HG03354 (cell line): ENCODE measurements at regions not wholly inside any gene's neighbourhood (a gene's known extent, or its start where the extent isn't known, plus 50 kb on each side); places are given as distances from the start of the nearest gene placed in this dataset.
"Not testable (repeated sequence)": the region's sequence is repeated elsewhere in the genome, so short reads cannot be mapped to it uniquely, and the experiment has no call there.

Experiments used
- ATAC-seq: cut with Tn5 transposase; IDR thresholded peaks from one replicate; pipeline ENCODE4 v1.9.1; 2021; ENCODE audit warnings: mild to moderate bottlenecking; ENCODE audit not compliant: unreplicated experiment, poor library complexity, severe bottlenecking

- no peak for ATAC-seq
These were observed 152.9 kb upstream of the NDN start for GRCh38 chr15:23839893-23840474.

- no peak for ATAC-seq
These were observed 159.1 kb upstream of the NDN start for GRCh38 chr15:23846218-23846617.

- no peak for ATAC-seq
These were observed 163.6 kb upstream of the NDN start for GRCh38 chr15:23850666-23851065.

- no peak for ATAC-seq
These were observed 164.8 kb upstream of the NDN start for GRCh38 chr15:23851921-23852320.

GRCh38 chr15:23853286-23853685, 166.2 kb upstream of the NDN start:
- ATAC-seq = no peak

GRCh38 chr15:23854203-23854911, 167.3 kb upstream of the NDN start:
- ATAC-seq = no peak

- ATAC-seq = no peak
These were observed 168.0 kb upstream of the NDN start for GRCh38 chr15:23854912-23855659.

- ATAC-seq = no peak
These were observed 168.8 kb upstream of the NDN start for GRCh38 chr15:23855947-23856346.

- no peak for ATAC-seq
These were observed 170.0 kb upstream of the NDN start for GRCh38 chr15:23857028-23857641.

GRCh38 chr15:23859008-23859407, 171.9 kb upstream of the NDN start:
- no peak for ATAC-seq

- ATAC-seq = no peak
These were observed 173.5 kb upstream of the NDN start for GRCh38 chr15:23860290-23861245.

- ATAC-seq = no peak
These were observed 179.7 kb upstream of the NDN start for GRCh38 chr15:23866832-23867231.

GRCh38 chr15:23869396-23869795, 182.3 kb upstream of the NDN start:
- no peak for ATAC-seq

- ATAC-seq = not testable (repeated sequence)
These were observed 186.5 kb upstream of the NDN start for GRCh38 chr15:23873613-23874012.

- ATAC-seq = peak; percentile 63
These were observed 190.7 kb upstream of the NDN start for GRCh38 chr15:23877502-23878412.

- ATAC-seq = no peak
These were observed 194.2 kb upstream of the NDN start for GRCh38 chr15:23881291-23881690.

GRCh38 chr15:23890218-23890617, 203.1 kb upstream of the NDN start:
- ATAC-seq = no peak

GRCh38 chr15:23897091-23897490, 210.0 kb upstream of the NDN start:
- ATAC-seq = no peak

- no peak for ATAC-seq
These were observed 210.4 kb upstream of the NDN start for GRCh38 chr15:23897531-23897930.
